ENCODE measurements at regions not wholly inside any gene's neighbourhood (a gene's known extent, or its start where the extent isn't known, plus 50 kb on each side); places are given as distances from the start of the nearest gene placed in this dataset.

- no peaks in the 10 kb centered on the region for H3K9me3 ChIP-seq
- no peaks in the 10 kb centered on the region for H3K36me3 ChIP-seq (ENCODE audit: insufficient read depth in 1 of 2, low read depth in 1 of 2)
- TF ChIP-seq CTCF (IDR thresholded peaks at IDR 0.05), result no peak
- 74 to 79% (median 77%) methylated on average over 29 to 30 of the region's 30 CpGs for WGBS, 3 donors
- intact Hi-C loops (cut with DNase I), result no loop called here
- DNase-seq, result peak in 1 of 2 donors; percentile 49
- peaks cover 21% of the 10 kb centered on the region for H3K4me1 ChIP-seq
- no peak overlapping the region for H3K4me3 ChIP-seq
- ATAC-seq, result no peak
- H3K27me3 ChIP-seq (ENCODE audit: insufficient read depth in 3 of 3, low read length in 2 of 3), result no peaks in the 10 kb centered on the region
- no peak overlapping the region for H3K27ac ChIP-seq
These were observed 145.6 kb upstream of the GPC1 start for GRCh38 chr2:240289701-240290431.

- Histone ChIP-seq H3K4me3 (no peak overlapping the region), H3K4me1 (peaks cover 22% of the 10 kb centered on the region), H3K27ac (no peak overlapping the region), H3K36me3 (ENCODE audit: insufficient read depth in 1 of 2, low read depth in 1 of 2) (no peaks in the 10 kb centered on the region), H3K27me3 (ENCODE audit: insufficient read depth in 3 of 3, low read length in 2 of 3) (no peaks in the 10 kb centered on the region), H3K9me3 (no peaks in the 10 kb centered on the region)
- TF ChIP-seq CTCF (IDR thresholded peaks at IDR 0.05), result no peak
- peak in 1 of 2 donors; percentile 32 for DNase-seq
- WGBS, 3 donors, result 76 to 80% (median 77%) methylated on average over 30 of the region's 30 CpGs
- intact Hi-C loops (cut with DNase I), result no loop called here
- ATAC-seq, result no peak
These were observed 144.8 kb upstream of the GPC1 start for GRCh38 chr2:240290432-240291336.

DNA sequence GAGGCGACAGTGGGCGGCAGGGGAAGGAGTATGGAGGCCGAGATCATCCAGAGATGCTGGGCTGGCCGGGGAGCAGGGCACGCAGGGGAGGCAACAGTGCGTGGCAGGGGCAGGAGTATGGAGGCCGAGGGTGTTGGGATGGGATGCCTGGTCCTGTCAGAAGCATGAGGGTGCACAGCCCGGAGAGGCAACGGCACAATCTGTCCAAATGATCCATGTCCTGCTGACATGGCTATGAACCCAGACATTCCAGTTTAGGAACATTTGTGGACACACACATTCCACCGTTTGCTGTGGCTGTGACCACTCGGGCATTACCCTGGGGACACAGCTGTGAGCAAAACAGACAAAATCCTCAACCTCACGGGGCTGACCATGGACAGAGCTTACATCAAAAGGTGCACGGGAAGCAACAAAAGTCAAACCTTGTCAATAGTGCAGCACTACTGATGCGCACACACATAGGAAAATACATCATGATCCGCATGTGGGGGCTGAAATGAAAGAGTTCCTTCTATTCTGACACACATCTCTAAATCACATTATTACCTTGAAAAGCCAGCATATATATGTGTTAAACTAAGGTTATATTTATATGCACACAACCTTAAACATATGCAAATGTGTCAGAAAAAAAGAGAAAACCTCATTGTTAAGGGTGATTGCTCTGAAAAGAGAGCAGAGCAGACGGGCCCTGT, 144.0 kb upstream of the GPC1 start:
- Histone ChIP-seq H3K27me3 (ENCODE audit: insufficient read depth in 3 of 3, low read length in 2 of 3) (no peaks in the 10 kb centered on the region), H3K36me3 (ENCODE audit: insufficient read depth in 1 of 2, low read depth in 1 of 2) (no peaks in the 10 kb centered on the region), H3K4me1 (peaks cover 22% of the 10 kb centered on the region), H3K4me3 (no peak overlapping the region), H3K9me3 (no peaks in the 10 kb centered on the region), H3K27ac (no peak overlapping the region)
- ATAC-seq (no peak), DNase-seq (peak in 1 of 2 donors; percentile 30)
- intact Hi-C loops (cut with DNase I), result no loop called here
- no peak for TF ChIP-seq CTCF (IDR thresholded peaks at IDR 0.05)
- 71 to 84% (median 76%) methylated on average over 16 of the region's 16 CpGs for WGBS, 3 donors

GRCh38 chr2:240292035-240292574, 143.4 kb upstream of the GPC1 start:
- Histone ChIP-seq H3K27me3 (ENCODE audit: insufficient read depth in 3 of 3, low read length in 2 of 3) (no peaks in the 10 kb centered on the region), H3K4me3 (no peak overlapping the region), H3K27ac (no peak overlapping the region), H3K4me1 (peaks cover 22% of the 10 kb centered on the region), H3K36me3 (ENCODE audit: insufficient read depth in 1 of 2, low read depth in 1 of 2) (no peaks in the 10 kb centered on the region), H3K9me3 (no peaks in the 10 kb centered on the region)
- intact Hi-C loops (cut with DNase I), result no loop called here
- no peak for TF ChIP-seq CTCF (IDR thresholded peaks at IDR 0.05)
- ATAC-seq, result no peak
- peak in 1 of 2 donors; percentile 34 for DNase-seq
- WGBS, 3 donors, result 77 to 86% (median 80%) methylated on average over 8 of the region's 8 CpGs
